Ishikawa (cell line): ENCODE measurements at regions not wholly inside any gene's neighbourhood (a gene's known extent, or its start where the extent isn't known, plus 50 kb on each side); places are given as distances from the start of the nearest gene placed in this dataset.

Experiments
- EGR1 ChIP-seq: IDR thresholded peaks from 2 replicates; pipeline ENCODE4 v1.6.1; 2012
- MAX ChIP-seq: IDR thresholded peaks from 2 replicates; pipeline ENCODE4 v1.6.1; 2012

- TF ChIP-seq MAX (no peak), EGR1 (no peak)
Observed at GRCh38 chrX:9102956-9103355, 69.0 kb upstream of the FAM9B start.
